LNCaP clone FGC (cell line): ENCODE measurements at regions not wholly inside any gene's neighbourhood (a gene's known extent, or its start where the extent isn't known, plus 50 kb on each side); places are given as distances from the start of the nearest gene placed in this dataset.

Source experiments
- DNase-seq: peaks from one replicate; pipeline ENCODE4 v3.0.0-alpha.2; 2011; ENCODE audit warnings: low read depth
- H3K4me3 ChIP-seq: 2 replicates; pipeline ENCODE4 v1.5.1; 2011; ENCODE audit warnings: mild to moderate bottlenecking, low read depth, low read length, control low read depth
- TF ChIP-seq, protein P1 (sequence below): IDR thresholded peaks from 2 replicates; pipeline ENCODE4 v1.5.1; 2012; ENCODE audit warnings: mild to moderate bottlenecking; ENCODE audit not compliant: control insufficient read depth, insufficient read depth; ENCODE audit errors: extremely low read depth

DNA sequence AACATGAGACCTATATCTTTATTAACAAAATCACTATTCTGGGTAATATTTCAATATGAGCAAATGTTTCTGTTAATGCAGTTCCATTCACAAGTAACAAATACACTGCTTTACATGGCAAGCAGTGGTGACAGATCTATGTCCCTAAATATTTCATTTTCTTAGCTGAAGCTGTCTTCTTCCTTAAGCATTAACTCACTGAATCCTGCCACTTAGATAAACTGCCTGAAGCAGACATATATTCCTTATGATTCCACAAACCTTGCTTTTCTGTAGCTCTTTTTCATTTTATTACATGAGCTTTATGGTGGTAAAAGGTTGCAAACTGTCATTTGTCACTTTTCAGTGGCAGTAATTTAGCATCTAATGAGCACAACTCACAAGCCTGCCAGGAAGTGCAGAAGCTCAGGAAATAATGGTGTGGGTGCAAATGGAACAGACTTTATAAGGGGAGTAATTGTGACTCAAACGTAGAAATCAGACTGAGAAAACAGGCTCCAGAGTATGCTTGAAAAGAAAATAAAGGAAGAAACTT, 217.2 kb downstream of the XPNPEP1 start:
- DNase-seq: no peak
- no peak overlapping the region for H3K4me3 ChIP-seq
- TF ChIP-seq, protein P1, sequence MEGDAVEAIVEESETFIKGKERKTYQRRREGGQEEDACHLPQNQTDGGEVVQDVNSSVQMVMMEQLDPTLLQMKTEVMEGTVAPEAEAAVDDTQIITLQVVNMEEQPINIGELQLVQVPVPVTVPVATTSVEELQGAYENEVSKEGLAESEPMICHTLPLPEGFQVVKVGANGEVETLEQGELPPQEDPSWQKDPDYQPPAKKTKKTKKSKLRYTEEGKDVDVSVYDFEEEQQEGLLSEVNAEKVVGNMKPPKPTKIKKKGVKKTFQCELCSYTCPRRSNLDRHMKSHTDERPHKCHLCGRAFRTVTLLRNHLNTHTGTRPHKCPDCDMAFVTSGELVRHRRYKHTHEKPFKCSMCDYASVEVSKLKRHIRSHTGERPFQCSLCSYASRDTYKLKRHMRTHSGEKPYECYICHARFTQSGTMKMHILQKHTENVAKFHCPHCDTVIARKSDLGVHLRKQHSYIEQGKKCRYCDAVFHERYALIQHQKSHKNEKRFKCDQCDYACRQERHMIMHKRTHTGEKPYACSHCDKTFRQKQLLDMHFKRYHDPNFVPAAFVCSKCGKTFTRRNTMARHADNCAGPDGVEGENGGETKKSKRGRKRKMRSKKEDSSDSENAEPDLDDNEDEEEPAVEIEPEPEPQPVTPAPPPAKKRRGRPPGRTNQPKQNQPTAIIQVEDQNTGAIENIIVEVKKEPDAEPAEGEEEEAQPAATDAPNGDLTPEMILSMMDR: no peak

DNA sequence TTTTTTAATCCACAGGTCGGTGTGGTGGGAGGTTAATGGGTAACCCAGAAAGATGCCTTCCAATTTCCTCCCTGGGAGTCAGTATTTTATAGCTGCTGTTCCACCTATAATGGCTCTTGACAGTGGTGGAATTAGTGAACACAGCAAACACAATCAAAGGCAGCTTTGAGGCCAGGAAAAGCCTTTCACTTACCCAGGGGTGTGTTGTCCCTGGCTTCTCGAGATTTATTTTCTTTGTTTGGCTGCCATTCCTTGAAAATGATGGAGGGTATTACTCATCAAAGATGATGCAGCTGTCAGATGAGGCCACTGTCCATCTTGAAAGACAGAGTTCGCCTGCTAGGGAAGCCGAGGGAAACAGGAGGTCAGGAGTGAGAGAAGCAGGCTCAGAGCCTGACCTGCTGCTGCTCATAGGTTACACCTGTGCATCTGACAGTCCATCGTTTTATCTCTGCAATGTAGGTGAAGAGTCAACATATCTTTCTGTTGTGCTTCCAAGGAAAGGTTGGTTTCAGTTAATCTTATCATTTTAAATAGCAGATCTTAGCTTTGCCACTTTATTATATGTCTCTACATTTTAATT, 221.6 kb downstream of the XPNPEP1 start:
- H3K4me3 ChIP-seq: no peak overlapping the region
- TF ChIP-seq, protein P1: no peak
- no peak for DNase-seq

DNA sequence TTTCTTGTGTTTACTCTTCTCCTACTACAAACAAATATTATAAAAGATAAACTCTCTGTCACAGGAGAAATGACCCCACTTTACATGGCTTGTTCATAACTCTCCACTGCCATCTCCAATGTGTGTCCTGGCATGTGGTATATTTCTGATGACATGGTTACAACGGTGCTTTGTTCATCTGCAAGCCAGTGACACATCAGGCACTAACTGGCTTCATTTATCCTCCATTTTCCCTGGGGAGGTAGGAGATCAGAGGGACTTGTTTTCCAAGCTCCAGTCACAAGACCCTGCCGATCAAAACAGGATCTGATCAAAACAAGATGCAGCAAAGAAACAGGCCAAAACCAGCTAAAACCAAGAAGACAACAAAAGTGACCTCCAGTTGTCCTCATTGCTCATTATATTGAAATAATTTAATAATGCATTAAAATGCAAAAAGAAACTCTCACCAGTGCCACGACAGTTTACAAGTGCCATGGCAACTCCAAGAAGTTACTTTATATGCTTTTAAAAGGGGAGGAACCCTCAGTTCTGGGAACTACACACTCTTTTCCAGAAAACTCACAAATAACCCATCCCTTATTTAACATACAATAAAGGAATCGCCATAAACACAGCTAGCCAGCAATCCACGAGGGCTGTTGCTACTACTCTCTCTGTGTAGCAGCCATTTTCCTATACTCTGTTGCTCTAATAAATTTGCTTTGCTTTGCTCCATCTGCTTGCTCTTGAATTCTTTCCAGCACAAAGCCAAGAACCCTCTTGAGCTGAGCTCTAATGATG, 224.2 kb downstream of the XPNPEP1 start:
- H3K4me3 ChIP-seq: no peak overlapping the region
- DNase-seq: no peak
- TF ChIP-seq, protein P1: no peak

DNA sequence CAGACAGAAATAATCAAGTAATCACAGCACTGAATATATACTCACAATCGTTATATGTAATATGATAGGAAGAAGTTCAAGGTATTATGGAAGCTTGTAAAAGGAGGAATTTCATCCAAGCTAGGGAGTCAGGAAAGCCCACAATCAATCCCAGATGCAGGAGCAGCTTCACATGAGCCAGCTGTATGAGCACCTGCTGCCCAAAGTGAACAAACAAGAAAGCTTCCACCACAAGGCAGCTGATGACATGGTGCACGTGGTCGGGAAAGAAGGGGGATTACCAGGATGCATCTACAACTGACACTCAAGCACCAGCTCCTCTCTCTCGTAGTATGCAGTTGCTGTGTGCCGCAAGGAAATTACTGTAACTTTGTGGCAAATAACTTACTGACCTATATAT, 225.2 kb downstream of the XPNPEP1 start:
- TF ChIP-seq, protein P1: no peak

DNA sequence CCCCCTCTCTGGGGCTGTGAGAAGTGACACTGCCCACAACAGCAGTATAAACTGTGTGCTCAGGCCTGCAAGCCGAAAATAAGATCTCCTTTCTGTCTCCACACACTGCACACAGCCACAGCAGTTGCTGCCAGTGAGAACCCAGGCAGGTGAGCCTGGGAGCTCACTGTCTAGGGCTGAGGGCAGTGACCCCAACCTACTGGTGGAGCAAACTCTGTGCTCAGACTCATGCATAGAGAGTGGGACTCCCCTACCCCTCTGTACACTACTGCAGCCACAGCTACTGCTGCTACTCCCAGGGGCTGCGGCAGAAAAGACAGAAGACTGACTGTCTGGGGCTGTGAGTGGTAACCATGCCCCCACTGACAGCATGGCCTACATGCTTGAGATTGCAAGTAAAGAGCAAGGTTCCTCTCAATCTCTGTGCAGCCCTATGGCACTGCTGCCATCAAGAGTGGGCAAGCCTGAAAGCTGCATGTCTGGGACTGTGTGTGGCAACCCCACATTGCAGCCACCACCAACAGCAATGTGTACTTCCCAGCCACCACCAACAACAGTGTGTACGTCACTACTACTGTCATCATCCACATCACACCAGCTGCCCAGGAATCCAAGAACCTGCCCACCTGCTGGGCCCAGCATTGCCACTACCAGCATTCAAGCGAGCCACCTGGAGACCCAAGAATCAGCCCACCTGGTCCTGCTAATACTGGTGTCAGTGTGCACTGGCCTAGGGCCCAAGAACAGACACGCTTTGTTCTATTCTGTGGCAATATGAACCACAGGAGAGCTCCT, 226.1 kb downstream of the XPNPEP1 start:
- TF ChIP-seq, protein P1: no peak
- DNase-seq: no peak
- H3K4me3 ChIP-seq: no peak overlapping the region

More for the DNA sequence above, 225.2 kb downstream of the XPNPEP1 start:
- DNase-seq: no peak
- no peak overlapping the region for H3K4me3 ChIP-seq

DNA sequence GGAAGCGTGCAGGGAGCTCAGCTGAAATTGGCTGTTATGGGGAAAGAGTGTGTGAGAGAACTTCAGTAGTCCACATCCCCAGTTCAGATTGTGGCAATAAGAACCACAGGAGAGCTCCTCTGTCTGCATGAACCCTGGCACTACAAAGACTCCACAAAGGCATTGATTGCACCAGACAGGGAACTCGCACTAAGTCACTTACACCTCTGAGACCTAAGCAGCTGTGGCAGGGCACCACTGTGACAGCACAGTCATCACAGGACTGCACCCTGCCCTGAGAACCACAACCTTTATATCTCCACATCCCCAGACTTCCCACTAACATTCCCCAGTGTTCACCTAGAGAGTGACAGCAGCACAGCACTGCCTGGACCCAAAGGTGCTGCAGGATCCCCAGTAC, 226.8 kb downstream of the XPNPEP1 start:
- H3K4me3 ChIP-seq: no peak overlapping the region
- TF ChIP-seq, protein P1: no peak
- no peak for DNase-seq
